ENCODE measurements at regions not wholly inside any gene's neighbourhood (a gene's known extent, or its start where the extent isn't known, plus 50 kb on each side); places are given as distances from the start of the nearest gene placed in this dataset.
"Not testable (repeated sequence)": the region's sequence is repeated elsewhere in the genome, so short reads cannot be mapped to it uniquely, and the experiment has no call there.

DNA sequence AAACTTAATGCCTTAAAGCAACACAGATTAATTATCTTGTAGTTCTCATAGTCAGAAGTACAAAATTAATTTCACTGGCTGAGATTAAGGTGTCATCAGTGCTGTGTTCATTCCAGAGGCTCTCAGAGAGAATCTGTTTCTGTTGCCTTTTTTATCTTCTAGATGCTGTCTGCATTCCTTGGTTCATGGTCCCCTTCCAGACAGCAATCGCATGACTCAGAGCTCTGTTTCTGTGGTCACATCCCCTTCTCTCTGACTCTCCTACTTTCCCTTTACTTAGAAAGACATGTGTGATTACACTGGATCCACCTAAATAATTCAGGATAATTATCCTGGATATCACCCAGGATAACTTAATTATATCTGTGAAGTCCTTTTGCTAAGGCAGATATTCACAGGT, 148.6 kb downstream of the MAIP1 start:
- no peak for DNase-seq (ENCODE audit: low read depth)
- no peak overlapping the region for H3K4me3 ChIP-seq (ENCODE audit: low read length)
- H3K9ac ChIP-seq (ENCODE audit: low read length): no peak overlapping the region
- no peaks in the 10 kb centered on the region for H3K27me3 ChIP-seq (replicated peaks; ENCODE audit: control insufficient read depth, insufficient read depth, low read length)
- no peaks in the 10 kb centered on the region for H3K9me3 ChIP-seq (ENCODE audit: control insufficient read depth, low read length)
- no peaks in the 10 kb centered on the region for H3K4me1 ChIP-seq (ENCODE audit: control insufficient read depth, insufficient read depth, low read length)
- H3K36me3 ChIP-seq (ENCODE audit: control insufficient read depth, insufficient read depth, low read length, severe bottlenecking): no peaks in the 10 kb centered on the region

DNA sequence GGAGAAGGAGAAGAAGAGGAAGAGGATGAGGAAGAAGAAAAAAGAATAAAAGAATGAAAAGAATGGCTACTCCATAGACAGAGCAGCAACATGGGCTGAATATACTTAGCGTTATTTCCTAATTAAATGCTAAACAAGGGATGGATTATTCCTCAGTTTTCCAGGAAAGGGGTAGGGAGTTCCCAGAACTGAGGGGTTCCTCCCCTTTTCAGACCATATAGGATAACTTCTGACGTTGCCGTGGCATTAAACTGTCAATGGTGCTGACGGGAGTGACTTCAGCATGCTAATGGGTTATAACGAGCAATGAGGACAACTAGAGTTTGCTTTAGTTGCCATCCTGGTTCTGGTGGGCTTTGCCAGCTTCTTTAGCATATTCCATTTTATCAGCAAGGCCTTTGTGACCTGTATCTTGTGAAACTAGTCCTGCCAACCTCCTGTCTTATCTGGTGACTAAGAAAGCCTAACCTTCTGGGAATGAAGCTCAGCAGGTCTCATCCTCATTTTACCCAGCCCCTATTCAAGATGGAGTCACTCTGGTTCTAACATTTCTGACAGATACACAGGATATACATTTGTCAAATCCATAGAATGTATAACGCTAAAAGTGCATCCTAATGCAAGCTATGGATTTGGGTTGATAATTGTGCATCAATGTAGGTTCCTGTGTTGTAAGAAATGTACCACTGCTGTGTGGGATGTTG, 152.3 kb downstream of the MAIP1 start:
- DNase-seq (ENCODE audit: low read depth): no peak
- Histone ChIP-seq H3K36me3 (ENCODE audit: control insufficient read depth, insufficient read depth, low read length, severe bottlenecking) (no peaks in the 10 kb centered on the region), H3K4me3 (ENCODE audit: low read length) (no peak overlapping the region), H3K27me3 (replicated peaks; ENCODE audit: control insufficient read depth, insufficient read depth, low read length) (no peaks in the 10 kb centered on the region), H3K9ac (ENCODE audit: low read length) (no peak overlapping the region), H3K4me1 (ENCODE audit: control insufficient read depth, insufficient read depth, low read length) (no peaks in the 10 kb centered on the region), H3K9me3 (ENCODE audit: control insufficient read depth, low read length) (no peaks in the 10 kb centered on the region)

DNA sequence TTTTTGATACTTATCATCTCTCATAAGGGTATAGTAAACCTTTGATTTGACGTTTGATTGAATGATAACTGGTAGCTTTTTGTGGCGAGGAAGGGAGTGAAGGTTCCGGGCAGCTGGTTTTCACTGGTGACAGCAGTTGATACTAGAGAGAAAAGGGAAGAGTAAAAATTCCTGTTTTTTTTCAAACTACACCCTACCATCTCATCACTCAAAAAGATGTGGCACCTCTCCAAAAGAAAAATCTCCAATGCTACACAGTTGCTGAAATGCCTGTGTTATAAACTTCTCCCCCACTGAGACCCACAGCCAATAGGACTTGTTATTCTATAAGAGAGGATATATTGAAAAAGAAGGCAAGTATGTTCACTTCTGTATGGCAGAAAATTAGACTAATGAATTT, 154.0 kb downstream of the MAIP1 start:
- H3K9me3 ChIP-seq (ENCODE audit: control insufficient read depth, low read length): no peaks in the 10 kb centered on the region
- H3K27me3 ChIP-seq (replicated peaks; ENCODE audit: control insufficient read depth, insufficient read depth, low read length): no peaks in the 10 kb centered on the region
- H3K4me1 ChIP-seq (ENCODE audit: control insufficient read depth, insufficient read depth, low read length): no peaks in the 10 kb centered on the region
- H3K4me3 ChIP-seq (ENCODE audit: low read length): no peak overlapping the region
- H3K9ac ChIP-seq (ENCODE audit: low read length): no peak overlapping the region
- no peak for DNase-seq (ENCODE audit: low read depth)
- H3K36me3 ChIP-seq (ENCODE audit: control insufficient read depth, insufficient read depth, low read length, severe bottlenecking): no peaks in the 10 kb centered on the region

DNA sequence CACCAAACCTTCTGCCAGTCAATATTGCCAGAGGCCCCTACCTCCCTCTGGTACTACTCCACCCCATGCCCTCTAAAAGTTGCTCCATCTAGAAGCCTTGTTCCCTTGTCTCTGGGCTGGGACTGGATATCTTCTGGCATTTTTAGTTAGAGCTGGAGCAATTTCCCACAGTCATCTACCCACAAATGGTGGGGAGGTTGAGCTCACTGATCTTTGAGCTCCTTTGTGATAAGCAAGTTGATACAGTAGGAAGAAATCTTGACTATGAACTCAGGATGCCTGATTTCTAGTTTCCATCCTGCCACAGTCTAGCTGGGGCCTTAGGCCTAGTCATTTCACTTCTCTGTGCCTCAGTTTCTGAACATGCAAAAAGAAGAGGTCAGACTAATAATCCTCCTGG, 155.0 kb downstream of the MAIP1 start:
- Histone ChIP-seq H3K27me3 (replicated peaks; ENCODE audit: control insufficient read depth, insufficient read depth, low read length) (no peaks in the 10 kb centered on the region), H3K9me3 (ENCODE audit: control insufficient read depth, low read length) (no peaks in the 10 kb centered on the region), H3K4me3 (ENCODE audit: low read length) (no peak overlapping the region), H3K4me1 (ENCODE audit: control insufficient read depth, insufficient read depth, low read length) (no peaks in the 10 kb centered on the region), H3K9ac (ENCODE audit: low read length) (no peak overlapping the region), H3K36me3 (ENCODE audit: control insufficient read depth, insufficient read depth, low read length, severe bottlenecking) (no peaks in the 10 kb centered on the region)
- no peak for DNase-seq (ENCODE audit: low read depth)

DNA sequence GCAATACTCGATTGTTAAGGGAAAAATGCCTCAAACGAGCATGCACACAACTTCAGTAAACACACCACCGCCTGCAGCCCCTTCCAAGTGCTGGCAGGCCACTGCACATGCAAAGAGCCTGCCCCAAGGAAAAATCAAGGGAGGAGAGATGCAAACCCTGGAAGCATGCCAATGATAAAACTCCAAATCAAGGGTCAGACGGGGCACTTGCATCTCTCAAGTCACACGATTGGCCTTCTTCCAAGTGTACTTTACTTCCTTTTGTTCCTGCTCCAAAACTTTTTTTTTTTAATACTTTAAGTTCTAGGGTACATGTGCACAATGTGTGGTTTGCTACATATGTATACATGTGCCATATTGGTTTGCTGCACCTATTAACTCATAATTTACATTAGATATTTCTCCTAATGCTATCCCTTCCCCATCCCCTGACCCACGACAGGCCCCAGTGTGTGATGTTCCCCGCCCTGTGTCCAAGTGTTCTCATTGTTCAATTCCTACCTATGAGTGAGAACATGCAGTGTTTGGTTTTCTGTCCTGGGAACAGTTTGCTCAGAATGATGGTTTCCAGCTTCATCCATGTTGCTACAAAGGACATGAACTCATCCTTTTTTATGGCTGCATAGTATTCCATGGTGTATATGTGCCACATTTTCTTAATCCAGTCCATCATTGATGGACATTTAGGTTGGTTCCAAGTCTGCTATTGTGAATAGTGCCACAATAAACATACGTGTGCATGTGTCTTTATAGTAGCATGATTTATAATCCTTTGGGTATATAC, 157.8 kb downstream of the MAIP1 start:
- not testable (repeated sequence) for H3K36me3 ChIP-seq (ENCODE audit: control insufficient read depth, insufficient read depth, low read length, severe bottlenecking); H3K27me3 ChIP-seq (replicated peaks; ENCODE audit: control insufficient read depth, insufficient read depth, low read length); H3K9me3 ChIP-seq (ENCODE audit: control insufficient read depth, low read length); H3K9ac ChIP-seq (ENCODE audit: low read length); H3K4me1 ChIP-seq (ENCODE audit: control insufficient read depth, insufficient read depth, low read length); H3K4me3 ChIP-seq (ENCODE audit: low read length); DNase-seq (ENCODE audit: low read depth)

DNA sequence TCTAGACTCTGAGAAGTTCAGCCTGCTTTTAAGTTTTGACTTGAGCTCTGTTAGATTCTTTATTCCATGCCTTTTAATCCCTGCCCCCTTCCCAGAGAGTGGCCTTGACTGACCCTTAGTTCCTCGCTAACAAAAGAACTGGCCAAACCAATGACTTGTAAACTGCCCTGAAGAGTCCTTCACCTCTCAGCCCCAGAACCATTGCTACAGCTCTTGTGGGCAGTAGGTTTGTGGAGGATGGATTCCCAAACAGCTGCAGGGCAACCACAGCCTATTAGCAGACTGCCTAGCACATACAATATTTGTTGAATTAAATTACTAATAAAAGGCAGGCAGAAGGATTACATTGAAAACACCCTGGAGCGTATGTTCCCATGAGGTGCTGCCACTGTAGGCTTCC, 163.9 kb downstream of the MAIP1 start:
- DNase-seq (ENCODE audit: low read depth): no peak

DNA sequence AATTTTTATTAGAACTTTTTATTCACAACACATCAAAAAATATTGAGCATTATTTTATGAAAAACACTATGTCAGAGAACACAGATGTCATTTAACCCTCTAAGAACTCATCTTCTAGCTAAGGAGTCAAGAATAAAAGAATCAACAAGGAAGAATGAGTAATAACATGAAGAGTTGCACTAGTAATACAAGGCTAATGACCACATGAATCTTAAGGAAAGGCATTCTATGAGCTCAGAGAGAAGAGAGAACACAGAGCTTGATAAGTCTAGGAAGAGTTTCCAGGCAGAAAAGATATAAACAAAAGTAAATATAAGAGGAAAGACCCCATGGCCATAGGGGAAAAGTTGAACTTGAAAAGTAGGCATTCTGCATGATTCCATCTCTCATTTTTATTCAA, 166.5 kb downstream of the MAIP1 start:
- Histone ChIP-seq H3K4me3 (ENCODE audit: low read length) (no peak overlapping the region), H3K4me1 (ENCODE audit: control insufficient read depth, insufficient read depth, low read length) (no peaks in the 10 kb centered on the region), H3K27me3 (replicated peaks; ENCODE audit: control insufficient read depth, insufficient read depth, low read length) (peaks cover 7% of the 10 kb centered on the region), H3K36me3 (ENCODE audit: control insufficient read depth, insufficient read depth, low read length, severe bottlenecking) (no peaks in the 10 kb centered on the region), H3K9me3 (ENCODE audit: control insufficient read depth, low read length) (no peaks in the 10 kb centered on the region), H3K9ac (ENCODE audit: low read length) (no peak overlapping the region)
- DNase-seq (ENCODE audit: low read depth): no peak

More for the DNA sequence above, 163.9 kb downstream of the MAIP1 start:
- H3K4me1 ChIP-seq (ENCODE audit: control insufficient read depth, insufficient read depth, low read length): no peaks in the 10 kb centered on the region
- no peak overlapping the region for H3K4me3 ChIP-seq (ENCODE audit: low read length)
- no peaks in the 10 kb centered on the region for H3K36me3 ChIP-seq (ENCODE audit: control insufficient read depth, insufficient read depth, low read length, severe bottlenecking)
- peaks cover 7% of the 10 kb centered on the region for H3K27me3 ChIP-seq (replicated peaks; ENCODE audit: control insufficient read depth, insufficient read depth, low read length)
- H3K9me3 ChIP-seq (ENCODE audit: control insufficient read depth, low read length): no peaks in the 10 kb centered on the region
- no peak overlapping the region for H3K9ac ChIP-seq (ENCODE audit: low read length)

DNA sequence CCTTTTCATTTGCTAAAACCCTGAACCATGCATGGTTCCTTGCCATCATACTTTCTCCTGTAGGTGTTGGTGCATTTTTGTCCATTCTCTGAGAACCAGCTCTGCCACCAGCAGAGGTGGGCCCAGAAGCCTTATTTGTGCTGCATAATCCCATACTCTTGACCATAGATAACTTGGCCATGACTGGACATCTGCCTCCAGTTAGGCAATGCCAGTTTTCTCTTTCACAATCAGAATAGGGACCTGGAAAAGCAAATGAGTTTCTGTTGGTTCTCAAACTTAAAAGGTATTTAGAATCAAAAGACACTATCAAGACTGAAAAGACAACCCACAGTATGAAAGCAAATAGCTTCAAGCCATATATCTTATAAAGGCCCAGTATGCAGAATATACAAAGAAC, 167.3 kb downstream of the MAIP1 start:
- DNase-seq (ENCODE audit: low read depth): no peak
- no peaks in the 10 kb centered on the region for H3K36me3 ChIP-seq (ENCODE audit: control insufficient read depth, insufficient read depth, low read length, severe bottlenecking)
- H3K4me3 ChIP-seq (ENCODE audit: low read length): no peak overlapping the region
- H3K9me3 ChIP-seq (ENCODE audit: control insufficient read depth, low read length): no peaks in the 10 kb centered on the region
- H3K9ac ChIP-seq (ENCODE audit: low read length): no peak overlapping the region
- H3K4me1 ChIP-seq (ENCODE audit: control insufficient read depth, insufficient read depth, low read length): peaks cover 7% of the 10 kb centered on the region
- H3K27me3 ChIP-seq (replicated peaks; ENCODE audit: control insufficient read depth, insufficient read depth, low read length): peaks cover 7% of the 10 kb centered on the region

DNA sequence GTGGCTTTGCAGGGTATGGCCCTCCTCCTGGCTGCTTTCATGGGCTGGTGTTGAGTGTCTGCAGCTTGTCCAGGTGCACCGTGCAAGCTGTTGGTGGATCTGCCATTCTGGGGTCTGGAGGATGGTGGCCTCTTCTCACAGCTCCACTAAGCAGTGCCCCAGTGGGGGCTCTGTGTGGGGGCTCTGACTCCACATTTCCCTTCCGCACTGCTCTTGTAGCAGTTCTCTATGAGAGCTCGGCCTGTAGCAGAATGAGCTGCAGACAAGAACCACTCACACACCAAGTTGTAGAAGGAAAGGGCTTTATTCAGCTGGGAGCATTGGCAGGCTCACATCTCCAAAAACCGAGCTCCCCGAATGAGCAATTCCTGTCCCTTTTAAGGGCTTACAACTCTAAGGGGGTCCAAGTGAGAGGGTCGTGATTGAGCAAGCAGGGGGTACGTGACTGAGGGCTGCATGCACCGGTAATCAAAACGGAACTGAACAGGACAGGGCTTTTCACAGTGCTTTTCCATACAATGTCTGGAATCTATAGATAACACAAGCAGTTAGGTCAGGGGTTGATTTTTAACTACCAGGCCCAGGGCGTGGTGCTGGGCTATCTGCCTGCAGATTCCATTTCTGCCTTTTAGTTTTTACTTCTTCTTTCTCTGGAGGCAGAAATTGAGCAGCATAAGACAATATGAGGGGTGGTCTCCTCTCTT, 169.4 kb downstream of the MAIP1 start:
- not testable (repeated sequence) for H3K9ac ChIP-seq (ENCODE audit: low read length); H3K4me3 ChIP-seq (ENCODE audit: low read length); H3K36me3 ChIP-seq (ENCODE audit: control insufficient read depth, insufficient read depth, low read length, severe bottlenecking); H3K9me3 ChIP-seq (ENCODE audit: control insufficient read depth, low read length); H3K27me3 ChIP-seq (replicated peaks; ENCODE audit: control insufficient read depth, insufficient read depth, low read length); DNase-seq (ENCODE audit: low read depth)
- H3K4me1 ChIP-seq (ENCODE audit: control insufficient read depth, insufficient read depth, low read length): peaks cover 15% of the 10 kb centered on the region

DNA sequence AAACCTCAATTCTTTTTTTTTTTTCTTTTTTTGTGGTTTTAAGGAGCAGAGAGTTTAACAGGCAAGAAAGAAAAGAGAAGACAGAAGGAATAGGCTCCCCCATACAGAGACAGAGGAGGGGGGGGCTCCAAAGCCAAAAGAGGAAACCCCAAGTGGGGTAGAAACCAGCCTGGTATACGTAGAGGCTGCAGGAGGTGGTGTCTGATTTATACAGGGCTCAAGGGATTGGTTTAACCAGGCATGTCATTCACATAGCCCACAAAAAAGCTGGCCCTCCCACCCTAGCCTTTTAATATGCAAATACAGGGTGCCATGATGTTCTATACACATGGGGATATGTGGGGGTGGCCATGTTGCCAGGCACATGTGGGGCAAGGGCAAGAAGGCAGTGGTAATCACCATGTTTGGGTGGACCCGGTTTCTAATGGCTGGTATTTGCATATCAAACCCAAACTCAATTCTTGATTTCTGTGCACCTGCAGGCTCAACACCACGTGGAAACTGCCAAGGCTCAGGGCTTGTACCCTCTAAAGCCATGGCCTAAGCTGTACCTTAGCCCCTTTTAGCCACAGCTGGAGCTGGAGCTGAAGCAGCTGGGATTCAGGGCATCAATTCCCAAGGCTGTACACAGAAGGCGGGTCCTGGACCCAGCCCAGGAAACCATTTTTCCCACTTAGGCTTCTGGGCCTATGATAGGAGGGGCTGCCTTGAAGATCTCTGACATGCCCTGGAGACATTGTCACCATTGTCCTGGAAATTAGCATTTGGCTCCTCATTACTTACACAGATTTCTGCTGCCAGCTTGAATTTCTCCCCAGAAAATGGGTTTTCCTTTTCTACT, 170.3 kb downstream of the MAIP1 start:
- H3K9me3 ChIP-seq (ENCODE audit: control insufficient read depth, low read length): no peaks in the 10 kb centered on the region

DNA sequence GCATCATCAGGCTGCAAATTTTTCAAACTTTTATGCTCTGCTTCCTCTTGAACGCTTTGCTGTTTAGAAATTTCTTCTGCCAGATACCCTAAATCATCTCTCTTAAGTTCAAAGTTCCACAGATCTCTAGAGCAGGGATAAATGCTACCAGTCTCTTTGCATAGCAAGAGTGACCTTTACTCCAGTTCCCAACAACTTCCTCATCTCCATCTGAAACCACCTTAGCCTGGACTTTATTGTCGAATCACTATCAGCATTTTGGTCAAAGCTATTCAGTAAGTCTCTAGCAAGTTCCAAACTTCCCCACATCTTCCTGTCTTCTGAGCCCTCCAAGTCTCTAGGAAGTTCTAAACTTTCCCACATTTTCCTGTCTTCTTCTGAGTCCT, 170.9 kb downstream of the MAIP1 start:
- H3K9ac ChIP-seq (ENCODE audit: low read length); DNase-seq (ENCODE audit: low read depth); H3K27me3 ChIP-seq (replicated peaks; ENCODE audit: control insufficient read depth, insufficient read depth, low read length); H3K4me3 ChIP-seq (ENCODE audit: low read length); H3K9me3 ChIP-seq (ENCODE audit: control insufficient read depth, low read length); H3K36me3 ChIP-seq (ENCODE audit: control insufficient read depth, insufficient read depth, low read length, severe bottlenecking): not testable (repeated sequence)
- peaks cover 28% of the 10 kb centered on the region for H3K4me1 ChIP-seq (ENCODE audit: control insufficient read depth, insufficient read depth, low read length)

More for the DNA sequence above, 170.3 kb downstream of the MAIP1 start:
- no peak overlapping the region for H3K4me3 ChIP-seq (ENCODE audit: low read length)
- no peaks in the 10 kb centered on the region for H3K27me3 ChIP-seq (replicated peaks; ENCODE audit: control insufficient read depth, insufficient read depth, low read length)
- H3K36me3 ChIP-seq (ENCODE audit: control insufficient read depth, insufficient read depth, low read length, severe bottlenecking): no peaks in the 10 kb centered on the region
- H3K4me1 ChIP-seq (ENCODE audit: control insufficient read depth, insufficient read depth, low read length): peaks cover 22% of the 10 kb centered on the region
- DNase-seq (ENCODE audit: low read depth): no peak
- no peak overlapping the region for H3K9ac ChIP-seq (ENCODE audit: low read length)
